ENCODE measurements at regions not wholly inside any gene's neighbourhood (a gene's known extent, or its start where the extent isn't known, plus 50 kb on each side); places are given as distances from the start of the nearest gene placed in this dataset.
"Not testable (repeated sequence)": the region's sequence is repeated elsewhere in the genome, so short reads cannot be mapped to it uniquely, and the experiment has no call there.

GRCh38 chr3:607480-607879 is 410.9 kb downstream of the CHL1 start:
- not testable (repeated sequence) for TF ChIP-seq EZH2 (IDR thresholded peaks at IDR 0.05; ENCODE audit: borderline replicate concordance, low read depth, low read length, severe bottlenecking); CTCF (IDR thresholded peaks at IDR 0.05; ENCODE audit: borderline replicate concordance, extremely low read depth, low read length, poor library complexity, severe bottlenecking)
